Suppressor macrophage treated with lipopolysaccharide for 1 hour (primary cell): ENCODE measurements at regions not wholly inside any gene's neighbourhood (a gene's known extent, or its start where the extent isn't known, plus 50 kb on each side); places are given as distances from the start of the nearest gene placed in this dataset.

Experiments used
- DNase-seq, 3 donors: peaks; one replicate each; pipeline ENCODE4 v3.0.0-alpha.2; 2020 to 2022

DNA sequence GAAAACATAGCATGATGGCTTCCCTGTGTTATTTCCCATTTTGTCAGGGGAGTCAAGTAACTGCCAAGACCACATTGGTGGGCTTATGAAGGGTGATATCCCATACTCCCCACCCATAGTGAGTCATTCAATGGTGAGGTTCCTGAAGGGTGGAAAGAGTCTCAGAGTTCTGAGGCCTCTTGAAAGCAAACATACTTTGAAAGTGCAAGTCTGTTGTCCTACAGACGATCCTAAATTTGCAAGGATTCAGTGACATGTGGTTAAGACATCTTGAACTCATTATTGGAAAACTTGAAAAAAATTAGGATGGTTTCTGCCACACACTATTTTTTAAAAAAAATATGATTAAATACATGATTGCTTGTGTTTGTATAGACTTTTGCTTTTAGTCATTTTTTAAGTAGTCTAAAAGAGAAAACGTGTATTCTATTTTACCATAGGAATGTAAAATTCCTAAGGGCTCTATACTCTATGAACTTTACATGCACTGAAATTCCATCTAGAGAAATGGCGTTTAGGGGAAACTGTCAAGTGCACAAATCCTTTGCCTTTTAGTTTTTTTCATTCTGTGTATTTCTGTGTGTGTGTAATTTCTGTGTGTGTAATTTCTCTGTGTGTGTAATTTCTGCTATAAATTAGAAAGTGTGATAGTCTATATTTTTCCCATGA, 225.5 kb upstream of the ADAMTS5 start:
- DNase-seq: no peak

DNA sequence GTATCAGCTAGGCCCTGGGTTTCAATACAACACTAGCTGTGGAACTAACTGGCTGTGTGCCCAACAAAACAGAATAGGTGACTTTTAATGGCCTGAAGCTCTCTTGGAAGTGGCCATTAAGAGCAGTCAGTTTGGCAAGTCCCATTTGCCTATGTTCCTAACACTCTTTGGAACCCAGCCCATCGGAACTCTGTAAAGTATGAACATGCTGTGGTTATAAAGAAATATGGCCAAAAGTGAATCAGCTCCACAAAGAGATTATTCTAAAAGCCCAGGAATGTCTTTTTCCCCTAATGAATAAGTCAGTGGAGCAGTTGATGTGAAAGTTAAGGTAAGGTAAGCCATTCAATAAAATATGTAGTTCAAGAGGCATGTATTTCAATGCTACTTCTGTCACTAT, 223.7 kb upstream of the ADAMTS5 start:
- DNase-seq: no peak

GRCh38 chr21:27189870-27190269, 223.0 kb upstream of the ADAMTS5 start:
- no peak for DNase-seq

DNA sequence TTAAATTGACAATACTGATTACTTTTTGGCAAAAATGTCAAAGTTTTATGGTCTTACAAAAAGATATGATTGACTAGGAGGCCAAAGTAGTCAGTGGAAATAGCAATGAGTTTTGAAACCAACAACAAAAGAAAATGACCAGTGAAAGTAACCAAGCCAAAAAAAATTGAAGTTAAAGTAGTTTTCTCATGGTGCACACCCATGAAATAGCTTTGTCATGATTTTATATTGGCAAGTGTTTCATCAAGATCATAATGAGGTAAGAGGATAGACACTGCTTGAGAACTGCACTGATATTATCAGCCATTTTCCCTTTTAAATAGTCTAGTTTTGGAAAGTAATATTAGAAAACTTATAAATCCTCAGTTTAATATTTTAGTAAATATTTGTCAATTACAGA, 206.2 kb upstream of the ADAMTS5 start:
- no peak for DNase-seq

GRCh38 chr21:27171707-27172106, 204.8 kb upstream of the ADAMTS5 start:
- no peak for DNase-seq

DNA sequence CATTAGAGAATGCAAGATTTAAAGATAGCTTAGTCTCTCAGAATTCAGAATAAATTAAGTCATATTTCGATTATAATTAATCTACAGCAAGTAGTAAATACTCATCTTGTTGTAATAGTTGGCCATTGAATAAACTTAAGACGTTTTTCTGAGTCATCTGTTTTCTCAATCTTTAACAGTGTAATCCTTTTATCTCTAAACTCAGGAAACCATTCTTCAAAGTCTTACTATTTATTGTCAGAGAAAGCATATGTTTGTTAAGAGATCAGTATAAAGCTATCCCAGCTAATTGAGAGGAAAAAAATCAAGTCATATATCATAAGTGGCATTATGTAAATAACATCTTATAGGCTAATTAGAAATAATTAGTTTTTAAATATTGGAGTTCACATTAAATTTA, 201.2 kb upstream of the ADAMTS5 start:
- no peak for DNase-seq

DNA sequence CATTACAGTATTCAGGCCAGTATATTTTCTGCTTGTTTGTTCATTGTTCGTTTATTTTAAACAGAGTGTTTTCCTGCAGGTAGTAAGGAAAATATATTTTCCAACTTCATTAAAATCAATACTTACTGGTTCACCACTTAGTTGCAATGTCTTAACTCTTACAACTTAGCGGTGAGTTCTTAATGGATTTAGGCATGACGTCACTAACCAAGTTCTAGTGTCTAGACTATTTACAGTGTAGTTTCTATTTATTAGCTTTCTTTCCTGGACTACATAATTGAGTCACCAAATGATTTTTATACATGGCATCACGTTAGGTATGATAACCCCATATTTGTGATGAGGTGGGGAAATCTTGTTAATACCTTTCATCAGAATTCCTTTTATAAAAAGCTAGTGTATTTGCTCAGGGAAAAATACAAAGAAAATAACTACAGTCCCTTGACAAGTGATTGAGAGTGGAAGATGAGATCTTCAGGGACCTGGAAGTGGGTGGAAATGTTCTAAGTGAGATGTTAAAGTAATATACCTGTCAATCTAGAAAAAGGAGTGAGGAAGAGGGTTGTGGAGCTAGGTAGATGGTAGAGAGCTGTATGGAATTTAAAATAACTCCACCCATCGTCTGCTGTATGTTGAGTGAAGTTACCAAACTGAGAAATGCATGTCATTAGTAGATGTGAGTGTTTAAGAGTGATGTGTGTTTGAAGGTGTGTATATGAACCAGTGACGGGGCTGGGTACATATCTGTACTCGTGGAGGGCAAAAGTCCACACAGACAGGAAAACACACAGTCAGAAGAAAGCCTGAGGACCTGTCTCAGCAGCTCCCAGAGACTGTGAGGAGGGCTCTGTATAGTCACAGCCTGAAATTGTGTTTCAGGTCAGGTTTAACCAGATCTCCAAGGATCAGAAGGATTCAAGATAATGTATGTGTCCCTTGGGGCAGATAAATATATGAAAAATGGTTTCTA, 197.6 kb upstream of the ADAMTS5 start:
- DNase-seq: no peak

- no peak for DNase-seq
Measured at GRCh38 chr21:27158967-27159366, 192.1 kb upstream of the ADAMTS5 start.

GRCh38 chr21:27157097-27157496, 190.2 kb upstream of the ADAMTS5 start:
- no peak for DNase-seq

- no peak for DNase-seq
Measured at GRCh38 chr21:27156666-27157065, 189.8 kb upstream of the ADAMTS5 start.

- DNase-seq: no peak
Measured at GRCh38 chr21:27155130-27155500, 188.2 kb upstream of the ADAMTS5 start.

DNA sequence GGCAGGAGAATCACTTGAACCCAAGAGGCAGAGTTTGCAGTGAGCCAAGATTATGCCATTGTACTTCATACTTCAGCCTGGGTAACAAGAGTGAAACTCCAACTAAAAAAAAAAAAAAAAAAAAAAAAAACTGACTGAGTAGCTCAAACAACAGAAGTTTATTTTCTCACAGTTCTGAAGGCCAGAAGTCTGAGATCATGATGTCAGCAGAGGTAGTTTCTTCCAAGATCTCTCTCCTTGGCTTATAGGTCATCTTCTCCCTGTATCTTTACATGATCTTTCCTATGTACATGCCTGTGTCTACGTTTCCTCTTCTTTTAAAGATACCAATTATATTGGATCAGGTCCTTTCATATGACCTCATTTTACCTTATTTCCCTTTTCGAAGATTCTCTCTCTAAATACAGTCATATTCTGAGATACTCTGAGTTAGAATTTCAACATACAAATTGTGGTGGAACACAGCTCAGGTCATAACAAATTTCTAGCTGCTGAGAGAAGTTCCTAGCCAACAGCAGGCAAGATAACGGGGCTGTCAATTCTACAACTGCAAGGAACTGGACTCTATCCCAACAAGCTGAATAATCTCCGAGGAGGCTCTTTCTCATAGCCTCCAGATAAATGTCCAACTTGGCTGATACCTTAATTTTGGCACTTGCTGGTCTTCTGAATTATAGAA, 187.7 kb upstream of the ADAMTS5 start:
- no peak for DNase-seq

GRCh38 chr21:27152996-27153395, 186.1 kb upstream of the ADAMTS5 start:
- DNase-seq: no peak

- no peak for DNase-seq
Measured at GRCh38 chr21:27149034-27149433, 182.1 kb upstream of the ADAMTS5 start.

- no peak for DNase-seq
Measured at GRCh38 chr21:27146268-27146667, 179.4 kb upstream of the ADAMTS5 start.

DNA sequence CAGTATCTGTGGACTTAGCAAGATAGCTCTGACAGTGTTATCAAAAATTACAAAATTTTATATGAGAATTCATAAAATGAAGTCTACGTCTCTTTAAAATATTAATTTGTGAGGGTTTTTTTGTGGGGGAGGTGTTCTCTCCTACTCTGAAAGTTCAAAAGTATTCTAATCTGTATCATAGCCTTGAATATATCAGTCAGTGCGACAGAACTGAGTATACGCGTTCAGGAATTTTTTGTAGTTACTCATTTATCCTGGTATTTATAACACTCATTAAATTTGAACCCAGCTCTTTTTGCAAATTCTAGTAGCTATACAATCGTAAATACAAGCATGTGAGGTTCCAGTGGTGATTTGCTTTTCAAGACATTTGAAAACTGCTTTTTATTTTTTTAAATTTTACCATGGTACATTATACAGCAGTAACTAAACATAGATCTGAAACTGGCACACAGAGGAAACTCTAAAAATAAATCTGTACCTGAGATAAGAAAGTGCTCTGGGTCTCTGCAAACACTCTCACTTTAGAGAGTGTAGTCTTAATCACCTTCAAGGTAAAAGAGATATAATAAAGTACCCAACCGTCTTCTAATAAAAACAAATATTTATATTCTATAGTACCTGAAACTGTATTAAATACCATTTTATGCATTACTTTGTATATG, 178.4 kb upstream of the ADAMTS5 start:
- no peak for DNase-seq

DNA sequence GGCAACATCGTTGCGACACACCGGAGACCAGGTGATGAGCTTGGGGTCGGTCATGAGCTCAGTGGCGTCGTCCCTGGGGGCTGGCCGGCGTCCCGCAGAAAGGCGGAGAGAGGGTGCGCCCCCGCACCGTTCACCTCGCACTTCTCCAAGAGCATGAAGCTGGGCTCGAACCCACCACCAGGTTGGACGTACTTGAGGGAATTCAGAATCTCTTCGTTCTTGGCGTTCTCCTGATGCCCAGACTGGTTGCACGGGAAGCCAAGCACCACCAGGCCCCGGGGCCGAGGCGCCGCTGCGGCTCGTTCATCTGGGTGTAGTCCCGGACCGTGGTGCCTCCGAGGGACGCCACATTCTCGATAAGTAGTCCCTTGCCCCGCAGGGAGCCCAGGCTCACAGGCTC, 176.6 kb upstream of the ADAMTS5 start:
- DNase-seq: no peak

DNA sequence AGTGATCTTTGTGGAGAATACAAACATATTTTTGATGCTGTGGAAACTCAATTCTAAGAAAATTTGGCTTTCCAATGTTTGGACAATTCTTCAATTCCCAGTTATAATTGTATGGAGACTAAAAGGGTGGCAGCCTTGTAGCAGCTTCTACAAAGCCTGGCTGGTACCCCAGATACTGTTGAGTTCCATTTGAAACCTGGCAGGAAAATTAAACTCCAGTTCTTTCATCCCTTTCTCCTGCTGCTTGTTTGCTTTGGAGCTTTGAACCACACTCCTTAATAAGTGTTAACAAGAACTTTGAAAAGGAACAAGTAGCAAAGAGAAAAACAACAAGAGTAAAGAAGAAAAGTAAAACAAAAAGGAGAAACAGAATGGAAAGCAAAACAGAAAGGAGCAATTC, 172.6 kb upstream of the ADAMTS5 start:
- no peak for DNase-seq

GRCh38 chr21:27134516-27134915, 167.6 kb upstream of the ADAMTS5 start:
- DNase-seq: no peak

GRCh38 chr21:27132266-27132665, 165.4 kb upstream of the ADAMTS5 start:
- no peak for DNase-seq

DNA sequence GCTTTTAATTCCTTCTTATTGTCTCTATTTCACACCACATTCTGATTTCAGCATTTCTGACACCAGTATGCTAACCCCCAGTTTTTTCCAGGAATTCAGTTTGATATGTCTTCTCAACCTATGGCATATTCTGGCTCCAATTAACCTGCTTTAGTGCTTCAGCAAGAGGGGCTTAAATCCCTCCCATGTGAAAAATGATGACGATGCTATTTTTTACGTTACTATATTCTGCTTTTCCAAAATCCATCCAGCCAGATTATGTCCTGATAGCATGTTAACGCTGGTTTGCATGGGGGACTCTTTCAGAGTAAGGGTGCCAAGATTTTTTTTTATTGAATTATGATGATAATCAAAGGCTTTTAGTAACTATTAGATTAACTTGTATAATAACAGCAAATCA, 163.3 kb upstream of the ADAMTS5 start:
- no peak for DNase-seq

- no peak for DNase-seq
Measured at GRCh38 chr21:27129694-27130093, 162.8 kb upstream of the ADAMTS5 start.

DNA sequence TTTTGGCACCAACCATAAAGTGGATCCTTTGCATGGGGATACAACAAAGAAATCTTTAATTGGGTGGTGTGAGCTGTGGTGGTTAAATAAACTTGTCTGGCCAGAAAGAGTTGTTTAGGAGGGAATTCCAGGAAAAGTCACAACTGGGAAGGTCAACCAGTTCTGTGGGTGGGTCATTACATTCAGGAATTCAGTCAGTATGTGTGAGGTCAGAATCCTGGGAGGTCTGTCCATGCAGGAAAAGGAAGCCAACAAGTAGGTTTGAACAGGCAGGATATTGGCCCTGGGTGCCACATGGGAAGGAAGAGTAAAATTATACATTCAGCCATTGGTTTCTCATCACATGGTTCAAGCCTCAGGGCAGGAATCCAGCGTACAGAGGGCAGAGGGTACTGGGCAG, 162.3 kb upstream of the ADAMTS5 start:
- DNase-seq: no peak
